B cell (primary cell): ENCODE measurements at regions not wholly inside any gene's neighbourhood (a gene's known extent, or its start where the extent isn't known, plus 50 kb on each side); places are given as distances from the start of the nearest gene placed in this dataset.

Experiments used
- ATAC-seq: fragments of 200-7000 bp; cut with Tn5 transposase; one replicate; pipeline ENCODE4 v1.10.0; 2021; ENCODE audit warnings: low read depth, mild to moderate bottlenecking, moderate number of reproducible peaks, moderate library complexity
- CTCF ChIA-PET: fragments of 350-600 bp; sonication (Branson Sonifier 250); formaldehyde crosslinking; loops from one replicate; lab custom pipeline; 2021; ENCODE audit warnings: antibody characterized with exemption, inconsistent platforms; lab: Charles Lee
- POLR2A ChIA-PET: fragments of 350-600 bp; sonication (Branson Sonifier 250); formaldehyde crosslinking; loops from one replicate; lab custom pipeline; 2021; ENCODE audit warnings: antibody characterized with exemption; lab: Charles Lee
- DNase-seq: peaks from one replicate; pipeline ENCODE4 v3.0.0; 2013
- H2AFZ ChIP-seq: 2 replicates; pipeline ENCODE4 v1.6.1; 2012; ENCODE audit warnings: mild to moderate bottlenecking, low read depth, low read length; ENCODE audit not compliant: insufficient read depth, poor library complexity, severe bottlenecking
- H3K27ac ChIP-seq, 2 donors: 1 replicate in 1 of 2; 2 replicates in 1 of 2; pipeline ENCODE4 v1.5.1; 2012 to 2013; ENCODE audit warnings: low read length in 2 of 2, mild to moderate bottlenecking in 2 of 2, moderate library complexity in 1 of 2
- H3K27me3 ChIP-seq, 4 experiments: fragments of 200-600 bp in 1 of 4; sonication (generic) in 1 of 4; replicated peaks in 1 of 4; 1 replicate in 2 of 4; 2 replicates in 2 of 4; pipeline versions ENCODE4 v1.6.1 to v1.7.0; 2013 to 2016; ENCODE audit warnings: low read length in 3 of 4, mild to moderate bottlenecking in 2 of 4, mixed read lengths in 1 of 4, moderate library complexity in 1 of 4; ENCODE audit not compliant: insufficient read depth in 4 of 4, control insufficient read depth in 3 of 4; ENCODE audit errors: control extremely low read depth in 1 of 4
- H3K36me3 ChIP-seq, 2 experiments: replicated peaks in 1 of 2; 1 replicate in 1 of 2; 2 replicates in 1 of 2; pipeline versions ENCODE4 v1.6.1 to v1.7.1; 2013; ENCODE audit warnings: low read length in 1 of 2; ENCODE audit not compliant: insufficient read depth in 2 of 2, control insufficient read depth in 1 of 2; ENCODE audit errors: control extremely low read depth in 1 of 2, extremely low read depth in 1 of 2
- H3K4me1 ChIP-seq, 2 donors: fragments of 200-600 bp in 1 of 2; sonication (generic) in 1 of 2; 1 replicate in 1 of 2; 2 replicates in 1 of 2; pipeline versions ENCODE4 v1.5.1 to v1.6.1; 2013 to 2017; ENCODE audit warnings: low read length in 2 of 2; ENCODE audit not compliant: control insufficient read depth in 2 of 2, insufficient read depth in 2 of 2
- H3K4me2 ChIP-seq: replicated peaks from 2 replicates; pipeline ENCODE3; 2012; ENCODE audit warnings: mild to moderate bottlenecking, low read depth, low read length; ENCODE audit not compliant: poor library complexity, severe bottlenecking
- H3K4me3 ChIP-seq, 5 experiments: fragments of 200-600 bp in 1 of 5; sonication (generic) in 1 of 5; 1 replicate in 3 of 5; 2 replicates in 2 of 5; pipeline versions ENCODE4 v1.5.1 to v1.7.0; 2011 to 2016; ENCODE audit warnings: low read length in 4 of 5, mild to moderate bottlenecking in 4 of 5, low read depth in 2 of 5, control low read depth in 1 of 5, moderate library complexity in 1 of 5; ENCODE audit not compliant: insufficient read depth in 1 of 5; ENCODE audit errors: control extremely low read depth in 1 of 5, extremely low read depth in 1 of 5
- H3K79me2 ChIP-seq: fragments of 200-600 bp; sonication (generic); one replicate; pipeline ENCODE4 v1.6.0; 2016; ENCODE audit warnings: low read length; ENCODE audit not compliant: control insufficient read depth, insufficient read depth
- H3K9ac ChIP-seq: fragments of 200-600 bp; sonication (generic); 2 replicates; pipeline ENCODE4 v1.6.1; 2017; ENCODE audit warnings: mild to moderate bottlenecking, low read length, moderate library complexity
- H3K9me3 ChIP-seq, 3 donors: one replicate each; pipeline versions ENCODE4 v1.6.1 to v1.7.1; 2013; ENCODE audit warnings: low read length in 2 of 3; ENCODE audit not compliant: control insufficient read depth in 2 of 3, insufficient read depth in 1 of 3; ENCODE audit errors: control extremely low read depth in 1 of 3
- H4K20me1 ChIP-seq: 2 replicates; pipeline ENCODE4 v1.6.0; 2012; ENCODE audit warnings: mild to moderate bottlenecking, low read length; ENCODE audit not compliant: insufficient read depth, control insufficient read depth, poor library complexity, severe bottlenecking
- H3K27ac Mint-ChIP-seq: one replicate; pipeline ENCODE4 v1.8.0; 2021; ENCODE audit warnings: mixed read lengths
- H3K27me3 Mint-ChIP-seq: one replicate; pipeline ENCODE4 v1.8.0; 2021; ENCODE audit warnings: mixed read lengths
- H3K4me1 Mint-ChIP-seq: one replicate; pipeline ENCODE4 v1.8.0; 2021; ENCODE audit warnings: mixed read lengths
- H3K4me3 Mint-ChIP-seq: one replicate; pipeline ENCODE4 v1.8.0; 2021; ENCODE audit warnings: mixed read lengths
- H3K9me3 Mint-ChIP-seq: one replicate; pipeline ENCODE4 v1.8.0; 2022; ENCODE audit warnings: mixed read lengths; ENCODE audit not compliant: insufficient read depth
- CTCF ChIP-seq: fragments of 200-600 bp; IDR thresholded peaks from one replicate; pipeline ENCODE4 v1.8.0; 2022; ENCODE audit warnings: antibody characterized with exemption, mild to moderate bottlenecking
- EZH2 ChIP-seq: IDR thresholded peaks from 2 replicates; pipeline ENCODE4 v1.6.1; 2012; ENCODE audit warnings: borderline replicate concordance, low read depth, mild to moderate bottlenecking, moderate library complexity, low read length; ENCODE audit not compliant: insufficient read depth, poor library complexity, severe bottlenecking
- WGBS: methylation state at CpG from one replicate; pipeline ENCODE4 v1.1.5; 2013; ENCODE audit warnings: missing lambda C conversion rate; ENCODE audit not compliant: insufficient coverage; 5-methylcytosine and 5-hydroxymethylcytosine counted together
- intact Hi-C: fragments of 100-400 bp; cut with micrococcal nuclease; formaldehyde crosslinking; loops from one replicate; pipeline ENCODE4 v1.10.0; 2022

- H4K20me1 ChIP-seq, result no peaks in the 10 kb centered on the region
- intact Hi-C loops, result no loop called here
- no peak overlapping the region for H2AFZ ChIP-seq
- ChIA-PET CTCF (no interaction called here), POLR2A (no interaction called here)
- TF ChIP-seq CTCF (no peak), EZH2 (no peak)
- no peak overlapping the region for H3K27ac ChIP-seq
- H3K27me3 ChIP-seq, result no peaks in the 10 kb centered on the region
- 87% methylated on average over 7 of the region's 13 CpGs for WGBS
- no peaks in the 10 kb centered on the region for H3K36me3 ChIP-seq
- Mint-ChIP-seq H3K4me3 (no peak overlapping the region), H3K4me1 (no peaks in the 10 kb centered on the region), H3K27me3 (peaks cover 12% of the 10 kb centered on the region), H3K9me3 (no peaks in the 10 kb centered on the region), H3K27ac (no peak overlapping the region)
- H3K4me3 ChIP-seq, result no peak overlapping the region
- H3K4me1 ChIP-seq, result no peaks in the 10 kb centered on the region
- H3K9ac ChIP-seq, result no peak overlapping the region
- no peaks in the 10 kb centered on the region for H3K79me2 ChIP-seq
- no peaks in the 10 kb centered on the region for H3K9me3 ChIP-seq
- no peak overlapping the region for H3K4me2 ChIP-seq
- ATAC-seq (no peak), DNase-seq (no peak)
Measured at GRCh38 chr1:208528578-208529240, 284.5 kb upstream of the PLXNA2 start.

- Histone ChIP-seq H3K36me3 (no peaks in the 10 kb centered on the region), H3K79me2 (no peaks in the 10 kb centered on the region), H3K9ac (no peak overlapping the region), H3K4me2 (no peak overlapping the region), H3K27ac (no peak overlapping the region), H3K9me3 (no peaks in the 10 kb centered on the region), H4K20me1 (no peaks in the 10 kb centered on the region), H3K4me3 (no peak overlapping the region), H3K27me3 (no peaks in the 10 kb centered on the region), H3K4me1 (no peaks in the 10 kb centered on the region), H2AFZ (no peak overlapping the region)
- WGBS, result 77% methylated on average over 10 of the region's 11 CpGs
- CTCF ChIA-PET, result no interaction called here
- TF ChIP-seq EZH2, result no peak
- no peak for TF ChIP-seq CTCF
- POLR2A ChIA-PET, result no interaction called here
- Mint-ChIP-seq H3K9me3 (no peaks in the 10 kb centered on the region), H3K27ac (no peak overlapping the region), H3K4me3 (no peak overlapping the region), H3K4me1 (no peaks in the 10 kb centered on the region), H3K27me3 (peaks cover 12% of the 10 kb centered on the region)
- no peak for DNase-seq
- intact Hi-C loops, result no loop called here
- ATAC-seq, result no peak
Measured at GRCh38 chr1:208531003-208531750, 287.0 kb upstream of the PLXNA2 start.
